IMR-90 (cell line): ENCODE measurements at regions not wholly inside any gene's neighbourhood (a gene's known extent, or its start where the extent isn't known, plus 50 kb on each side); places are given as distances from the start of the nearest gene placed in this dataset.

Experiments
- ATAC-seq: fragments of 200-7000 bp; cut with Tn5 transposase; 2 replicates; pipeline ENCODE4 v1.9.1; 2020; ENCODE audit warnings: low read depth, mild to moderate bottlenecking, moderate library complexity
- BruUV-seq: library from RNA; stranded (reverse); fragments of 400-500 nt; replicated peaks from 2 replicates; lab custom pipeline; 2021; lab: Mats Ljungman, UMichigan
- CTCF ChIA-PET: fragments of 300-600 bp; formaldehyde crosslinking; extraction: SDS; loops from one replicate; lab custom pipeline; 2021; ENCODE audit warnings: antibody characterized with exemption; lab: Yijun Ruan, JAX
- POLR2A ChIA-PET: fragments of 300-600 bp; sonication (Branson Sonifier 250); formaldehyde crosslinking; loops from one replicate; lab custom pipeline; 2022; ENCODE audit warnings: antibody characterized with exemption; ENCODE audit not compliant: unreplicated experiment; lab: Charles Lee
- DNase-seq: peaks from one replicate; pipeline ENCODE4 v3.0.0; 2013
- H2AFZ ChIP-seq: replicated peaks from 2 replicates; pipeline ENCODE3; 2013; ENCODE audit warnings: low read length, mild to moderate bottlenecking; ENCODE audit not compliant: poor library complexity
- H2AK5ac ChIP-seq: 2 replicates; pipeline ENCODE4 v1.6.1; 2013; ENCODE audit warnings: low read depth, low read length, inconsistent platforms
- H2AK9ac ChIP-seq: replicated peaks from 2 replicates; pipeline ENCODE3; 2013; ENCODE audit warnings: mild to moderate bottlenecking, low read depth, low read length, moderate library complexity; ENCODE audit not compliant: poor library complexity
- H2BK120ac ChIP-seq: 2 replicates; pipeline ENCODE4 v1.6.1; 2013; ENCODE audit warnings: low read depth, low read length, inconsistent platforms
- H2BK15ac ChIP-seq: 3 replicates; pipeline ENCODE4 v1.6.1; 2013; ENCODE audit warnings: low read depth, low read length, inconsistent platforms
- H2BK20ac ChIP-seq: 2 replicates; pipeline ENCODE4 v1.6.1; 2013; ENCODE audit warnings: low read depth, mild to moderate bottlenecking, inconsistent platforms, low read length, moderate library complexity
- H2BK5ac ChIP-seq: 2 replicates; pipeline ENCODE4 v1.6.1; 2013; ENCODE audit warnings: mild to moderate bottlenecking, low read depth, low read length, inconsistent platforms; ENCODE audit not compliant: poor library complexity, severe bottlenecking
- H3K14ac ChIP-seq: replicated peaks from 2 replicates; pipeline ENCODE4 v1.6.1; 2013; ENCODE audit warnings: low read depth, low read length, inconsistent platforms
- H3K18ac ChIP-seq: 2 replicates; pipeline ENCODE4 v1.6.1; 2013; ENCODE audit warnings: low read depth, low read length, control low read depth
- H3K23ac ChIP-seq: 2 replicates; pipeline ENCODE4 v1.6.1; 2013; ENCODE audit warnings: low read depth, low read length, inconsistent platforms
- H3K27ac ChIP-seq: 2 replicates; pipeline ENCODE4 v1.5.1; 2013; ENCODE audit warnings: mild to moderate bottlenecking, control low read depth, low read length; ENCODE audit not compliant: insufficient read depth
- H3K27me3 ChIP-seq: 2 replicates; pipeline ENCODE4 v1.6.1; 2013; ENCODE audit warnings: low read length; ENCODE audit not compliant: control insufficient read depth, insufficient read depth
- H3K36me3 ChIP-seq: 2 replicates; pipeline ENCODE4 v1.6.1; 2013; ENCODE audit warnings: low read length, mixed read lengths; ENCODE audit not compliant: control insufficient read depth, insufficient read depth
- H3K4ac ChIP-seq: 2 replicates; pipeline ENCODE4 v1.6.1; 2013; ENCODE audit warnings: low read depth, low read length, inconsistent platforms
- H3K4me1 ChIP-seq: 2 replicates; pipeline ENCODE4 v1.6.1; 2013; ENCODE audit warnings: low read length, mixed read lengths; ENCODE audit not compliant: control insufficient read depth, insufficient read depth
- H3K4me2 ChIP-seq: 2 replicates; pipeline ENCODE4 v1.6.1; 2013; ENCODE audit warnings: low read depth, mild to moderate bottlenecking, control low read depth, low read length, moderate library complexity
- H3K4me3 ChIP-seq: 2 replicates; pipeline ENCODE4 v1.5.1; 2013; ENCODE audit warnings: low read depth, mild to moderate bottlenecking, control low read depth, low read length, moderate library complexity; ENCODE audit not compliant: insufficient read depth
- H3K56ac ChIP-seq: 2 replicates; pipeline ENCODE4 v1.6.1; 2013; ENCODE audit warnings: low read length, inconsistent platforms; ENCODE audit not compliant: insufficient read depth; ENCODE audit errors: extremely low read depth
- H3K79me1 ChIP-seq, 2 experiments: 2 replicates each; pipeline ENCODE4 v1.6.1; 2013; ENCODE audit warnings: low read length in 2 of 2, inconsistent platforms in 1 of 2, low read depth in 1 of 2
- H3K9ac ChIP-seq: 2 replicates; pipeline ENCODE4 v1.6.1; 2013; ENCODE audit warnings: low read depth, low read length, control low read depth
- H3K9me1 ChIP-seq: 2 replicates; pipeline ENCODE4 v1.6.1; 2013; ENCODE audit warnings: low read length, inconsistent platforms; ENCODE audit not compliant: insufficient read depth
- H3K9me3 ChIP-seq: 2 replicates; pipeline ENCODE4 v1.6.1; 2013; ENCODE audit warnings: low read length; ENCODE audit not compliant: control insufficient read depth, insufficient read depth
- H4K20me1 ChIP-seq: 2 replicates; pipeline ENCODE4 v1.6.1; 2013; ENCODE audit warnings: low read length, inconsistent platforms; ENCODE audit not compliant: insufficient read depth
- H4K5ac ChIP-seq: 2 replicates; pipeline ENCODE4 v1.6.1; 2013; ENCODE audit warnings: mild to moderate bottlenecking, low read depth, low read length, control low read depth
- H4K8ac ChIP-seq, 2 experiments: 2 replicates each; pipeline ENCODE4 v1.6.1; 2013; ENCODE audit warnings: low read depth in 2 of 2, low read length in 2 of 2, control low read depth in 1 of 2, inconsistent platforms in 1 of 2
- H4K91ac ChIP-seq: 2 replicates; pipeline ENCODE4 v1.6.1; 2013; ENCODE audit warnings: low read depth, low read length, inconsistent platforms; ENCODE audit not compliant: insufficient read depth
- BHLHE40 ChIP-seq: fragments of 150-350 bp; IDR thresholded peaks from 2 replicates; pipeline ENCODE4 v1.6.1; 2016; ENCODE audit warnings: mild to moderate bottlenecking, low read depth, low read length
- CEBPB ChIP-seq: IDR thresholded peaks from 2 replicates; pipeline ENCODE4 v1.6.1; 2012; ENCODE audit warnings: low read depth, low read length, improper control_type of control experiment
- CHD1 ChIP-seq: IDR thresholded peaks from 2 replicates; pipeline ENCODE4 v1.6.1; 2012; ENCODE audit warnings: low read depth, low read length, improper control_type of control experiment
- FOS ChIP-seq: fragments of 150-350 bp; IDR thresholded peaks from 2 replicates; pipeline ENCODE4 v1.6.1; 2016; ENCODE audit warnings: low read depth, low read length
- MAFK ChIP-seq: IDR thresholded peaks from 2 replicates; pipeline ENCODE4 v1.6.1; 2012; ENCODE audit warnings: low read depth, low read length, improper control_type of control experiment
- MAZ ChIP-seq: IDR thresholded peaks from 2 replicates; pipeline ENCODE4 v1.6.1; 2012; ENCODE audit warnings: low read depth, mild to moderate bottlenecking, low read length, improper control_type of control experiment, moderate library complexity, borderline replicate concordance
- MXI1 ChIP-seq: IDR thresholded peaks from 2 replicates; pipeline ENCODE4 v1.6.1; 2012; ENCODE audit warnings: low read depth, mild to moderate bottlenecking, low read length, moderate library complexity, borderline replicate concordance
- NFE2L2 ChIP-seq: fragments of 150-350 bp; IDR thresholded peaks from 2 replicates; pipeline ENCODE4 v1.6.1; 2016; ENCODE audit warnings: low read depth, mild to moderate bottlenecking, low read length
- POLR2A ChIP-seq: IDR thresholded peaks from 2 replicates; pipeline ENCODE4 v1.6.1; 2012; ENCODE audit warnings: mild to moderate bottlenecking, low read depth, low read length
- RAD21 ChIP-seq: IDR thresholded peaks from 2 replicates; pipeline ENCODE4 v1.6.1; 2012; ENCODE audit warnings: low read length, improper control_type of control experiment
- RCOR1 ChIP-seq: IDR thresholded peaks from 2 replicates; pipeline ENCODE4 v1.6.1; 2012; ENCODE audit warnings: mild to moderate bottlenecking, low read length, improper control_type of control experiment; ENCODE audit not compliant: insufficient replicate concordance
- RFX5 ChIP-seq: IDR thresholded peaks from 2 replicates; pipeline ENCODE4 v1.8.0; 2012; ENCODE audit warnings: low read depth, mild to moderate bottlenecking, low read length, moderate library complexity
- SMC3 ChIP-seq: fragments of 150-350 bp; IDR thresholded peaks from 2 replicates; pipeline ENCODE4 v1.6.1; 2016; ENCODE audit warnings: low read depth, mild to moderate bottlenecking, antibody characterized with exemption, low read length, moderate library complexity
- USF2 ChIP-seq: fragments of 150-350 bp; IDR thresholded peaks from 2 replicates; pipeline ENCODE4 v1.6.1; 2017; ENCODE audit warnings: mild to moderate bottlenecking, antibody characterized with exemption, low read length, low read depth
- WGBS, 2 experiments: methylation state at CpG; one replicate each; pipeline versions ENCODE4 v1.1.5 to v1.1.7; 2013; ENCODE audit warnings: missing lambda C conversion rate in 2 of 2; ENCODE audit not compliant: insufficient read length in 1 of 2; ENCODE audit errors: extremely low coverage in 2 of 2; 5-methylcytosine and 5-hydroxymethylcytosine counted together
- dilution Hi-C: fragments of 300-500 bp; cut with HindIII; formaldehyde crosslinking; loops from one replicate; pipeline ENCODE4 v1.14.3; 2018; ENCODE audit warnings: low sequenced_read_pairs; ENCODE audit not compliant: unreplicated experiment
- in situ Hi-C: fragments of 300-500 bp; cut with MboI; formaldehyde crosslinking; loops from 3 replicates; pipeline ENCODE4 v1.14.3; 2019; ENCODE audit warnings: low sequenced_read_pairs, inconsistent platforms, mixed read lengths
- intact Hi-C: fragments of 100-400 bp; cut with micrococcal nuclease; formaldehyde crosslinking; loops from 2 replicates; pipeline ENCODE4 v1.10.0; 2022
- TF ChIP-seq, protein P1 (sequence below): fragments of 150-350 bp; IDR thresholded peaks from 2 replicates; pipeline ENCODE4 v1.6.1; 2016; ENCODE audit warnings: low read depth, mild to moderate bottlenecking, low read length, moderate library complexity, borderline replicate concordance
- TF ChIP-seq, protein P2 (sequence below): conservative IDR thresholded peaks from 2 replicates; pipeline ENCODE4 v1.5.1; 2012; ENCODE audit warnings: mild to moderate bottlenecking, low read depth, low read length, improper control_type of control experiment

DNA sequence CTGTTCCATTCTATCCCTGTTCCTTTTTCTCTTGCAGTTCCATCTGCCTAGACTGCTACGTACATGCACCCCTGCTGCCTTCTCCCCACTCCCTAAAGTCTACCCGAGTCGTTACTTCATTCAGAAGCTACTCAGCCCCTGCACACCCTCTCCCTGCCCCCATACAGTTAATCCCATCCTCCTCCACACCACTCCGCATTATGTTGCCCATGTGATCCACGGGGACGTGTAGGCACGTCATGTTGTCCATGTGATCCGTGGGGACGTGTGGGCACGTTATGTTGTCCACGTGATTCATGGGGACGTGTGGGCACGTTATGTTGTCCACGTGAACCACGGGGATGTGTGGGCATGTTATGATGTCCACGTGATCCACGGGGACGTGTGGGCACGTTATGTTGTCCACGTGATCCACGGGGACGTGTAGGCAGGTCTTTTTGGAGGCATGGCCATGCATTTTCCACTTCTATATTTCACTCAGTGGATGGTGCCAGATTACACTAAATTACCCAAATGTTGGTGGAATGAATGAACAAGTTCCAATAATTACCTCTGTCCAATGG, 299.5 kb downstream of the DCDC2C start:
- H2AK5ac ChIP-seq: no peak overlapping the region
- H2AFZ ChIP-seq: no peak overlapping the region
- POLR2A ChIA-PET: no interaction called here
- no peak overlapping the region for H2BK15ac ChIP-seq
- no peak overlapping the region for H3K4me2 ChIP-seq
- H3K56ac ChIP-seq: no peak overlapping the region
- in situ Hi-C loops (no loop called here), intact Hi-C loops (no loop called here), dilution Hi-C loops (no loop called here)
- DNase-seq (no peak), ATAC-seq (no peak)
- H3K4ac ChIP-seq: no peak overlapping the region
- no peaks in the 10 kb centered on the region for H3K4me1 ChIP-seq
- no peak overlapping the region for H3K14ac ChIP-seq
- no peak for TF ChIP-seq RAD21
- no peak for TF ChIP-seq POLR2A
- no peak for TF ChIP-seq MXI1
- no peak for TF ChIP-seq BHLHE40
- no peak for TF ChIP-seq RFX5
- TF ChIP-seq CHD1: no peak
- TF ChIP-seq USF2: no peak
- no peak for TF ChIP-seq MAFK
- TF ChIP-seq, protein P1, sequence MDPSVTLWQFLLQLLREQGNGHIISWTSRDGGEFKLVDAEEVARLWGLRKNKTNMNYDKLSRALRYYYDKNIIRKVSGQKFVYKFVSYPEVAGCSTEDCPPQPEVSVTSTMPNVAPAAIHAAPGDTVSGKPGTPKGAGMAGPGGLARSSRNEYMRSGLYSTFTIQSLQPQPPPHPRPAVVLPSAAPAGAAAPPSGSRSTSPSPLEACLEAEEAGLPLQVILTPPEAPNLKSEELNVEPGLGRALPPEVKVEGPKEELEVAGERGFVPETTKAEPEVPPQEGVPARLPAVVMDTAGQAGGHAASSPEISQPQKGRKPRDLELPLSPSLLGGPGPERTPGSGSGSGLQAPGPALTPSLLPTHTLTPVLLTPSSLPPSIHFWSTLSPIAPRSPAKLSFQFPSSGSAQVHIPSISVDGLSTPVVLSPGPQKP: no peak
- TF ChIP-seq MAZ: no peak
- no peak for TF ChIP-seq FOS
- TF ChIP-seq, protein P2, sequence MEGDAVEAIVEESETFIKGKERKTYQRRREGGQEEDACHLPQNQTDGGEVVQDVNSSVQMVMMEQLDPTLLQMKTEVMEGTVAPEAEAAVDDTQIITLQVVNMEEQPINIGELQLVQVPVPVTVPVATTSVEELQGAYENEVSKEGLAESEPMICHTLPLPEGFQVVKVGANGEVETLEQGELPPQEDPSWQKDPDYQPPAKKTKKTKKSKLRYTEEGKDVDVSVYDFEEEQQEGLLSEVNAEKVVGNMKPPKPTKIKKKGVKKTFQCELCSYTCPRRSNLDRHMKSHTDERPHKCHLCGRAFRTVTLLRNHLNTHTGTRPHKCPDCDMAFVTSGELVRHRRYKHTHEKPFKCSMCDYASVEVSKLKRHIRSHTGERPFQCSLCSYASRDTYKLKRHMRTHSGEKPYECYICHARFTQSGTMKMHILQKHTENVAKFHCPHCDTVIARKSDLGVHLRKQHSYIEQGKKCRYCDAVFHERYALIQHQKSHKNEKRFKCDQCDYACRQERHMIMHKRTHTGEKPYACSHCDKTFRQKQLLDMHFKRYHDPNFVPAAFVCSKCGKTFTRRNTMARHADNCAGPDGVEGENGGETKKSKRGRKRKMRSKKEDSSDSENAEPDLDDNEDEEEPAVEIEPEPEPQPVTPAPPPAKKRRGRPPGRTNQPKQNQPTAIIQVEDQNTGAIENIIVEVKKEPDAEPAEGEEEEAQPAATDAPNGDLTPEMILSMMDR: no peak
- no peak for TF ChIP-seq RCOR1
- no peak for TF ChIP-seq NFE2L2
- no peak for TF ChIP-seq CEBPB
- TF ChIP-seq SMC3: no peak
- no peaks in the 10 kb centered on the region for H3K9me1 ChIP-seq
- no peak overlapping the region for H4K8ac ChIP-seq
- H3K27me3 ChIP-seq: no peaks in the 10 kb centered on the region
- H3K9ac ChIP-seq: no peak overlapping the region
- H3K4me3 ChIP-seq: no peak overlapping the region
- H2AK9ac ChIP-seq: no peak overlapping the region
- H3K27ac ChIP-seq: no peak overlapping the region
- no peaks in the 10 kb centered on the region for H3K36me3 ChIP-seq
- CTCF ChIA-PET: no interaction called here
- no peak overlapping the region for H2BK120ac ChIP-seq
- no peaks in the 10 kb centered on the region for H4K20me1 ChIP-seq
- H4K91ac ChIP-seq: no peak overlapping the region
- H3K79me1 ChIP-seq: no peaks in the 10 kb centered on the region
- no peak overlapping the region for H4K5ac ChIP-seq
- no peak overlapping the region for H3K18ac ChIP-seq
- no peak overlapping the region for H2BK20ac ChIP-seq
- H2BK5ac ChIP-seq: no peak overlapping the region
- no TSS peak for BruUV-seq
- H3K9me3 ChIP-seq: peaks cover 24% of the 10 kb centered on the region
- WGBS, 2 experiments: 56% methylated on average over 3 of the region's 22 CpGs; no CpG with 5 or more reads in 1 of the 2 experiments
- no peak overlapping the region for H3K23ac ChIP-seq
